Natural killer cell treated with Interleukin-12 subunit alpha and Interleukin-12 subunit beta and Interleukin-15 and Interleukin-18, amount 100 ng/mL, for 72 hours (primary cell): ENCODE measurements at regions not wholly inside any gene's neighbourhood (a gene's known extent, or its start where the extent isn't known, plus 50 kb on each side); places are given as distances from the start of the nearest gene placed in this dataset.

Experiments
- ATAC-seq, 2 donors: fragments of 150-1000 bp; cut with Tn5 transposase in 1 of 2; sonication (Bioruptor Pico), chemical (Tn5 transposase) in 1 of 2; 2 replicates each; pipeline ENCODE4 v1.10.0; 2021
- DNase-seq: peaks from one replicate; pipeline ENCODE4 v3.0.0; 2022; ENCODE audit warnings: low spot score
- H3K27ac Mint-ChIP-seq, 2 donors: 1 replicate in 1 of 2; 2 replicates in 1 of 2; pipeline ENCODE4 v1.8.0; 2022; ENCODE audit warnings: mixed read lengths in 2 of 2, mild to moderate bottlenecking in 1 of 2, moderate library complexity in 1 of 2
- H3K27me3 Mint-ChIP-seq, 2 donors: 1 replicate in 1 of 2; 2 replicates in 1 of 2; pipeline ENCODE4 v1.8.0; 2022; ENCODE audit warnings: mixed read lengths in 2 of 2
- H3K36me3 Mint-ChIP-seq: one replicate; pipeline ENCODE4 v1.8.0; 2022; ENCODE audit warnings: mixed read lengths
- H3K4me1 Mint-ChIP-seq, 2 donors: 1 replicate in 1 of 2; 2 replicates in 1 of 2; pipeline ENCODE4 v1.8.0; 2022; ENCODE audit warnings: low read depth in 2 of 2, mixed read lengths in 2 of 2, mild to moderate bottlenecking in 1 of 2
- H3K4me3 Mint-ChIP-seq: one replicate; pipeline ENCODE4 v1.8.0; 2022; ENCODE audit warnings: mixed read lengths
- H3K9me3 Mint-ChIP-seq: 2 replicates; pipeline ENCODE4 v1.8.0; 2022; ENCODE audit warnings: mixed read lengths

GRCh38 chr18:39863916-39864315 lies 2091.1 kb upstream of the PIK3C3 start:
- DNase-seq (no peak), ATAC-seq (no peak)
- H3K4me3 Mint-ChIP-seq, result no peak overlapping the region
- no peaks in the 10 kb centered on the region for H3K36me3 Mint-ChIP-seq
- no peaks in the 10 kb centered on the region for H3K27me3 Mint-ChIP-seq
- no peaks in the 10 kb centered on the region for H3K4me1 Mint-ChIP-seq
- peaks cover 10% of the 10 kb centered on the region for H3K9me3 Mint-ChIP-seq
- no peak overlapping the region for H3K27ac Mint-ChIP-seq

DNA sequence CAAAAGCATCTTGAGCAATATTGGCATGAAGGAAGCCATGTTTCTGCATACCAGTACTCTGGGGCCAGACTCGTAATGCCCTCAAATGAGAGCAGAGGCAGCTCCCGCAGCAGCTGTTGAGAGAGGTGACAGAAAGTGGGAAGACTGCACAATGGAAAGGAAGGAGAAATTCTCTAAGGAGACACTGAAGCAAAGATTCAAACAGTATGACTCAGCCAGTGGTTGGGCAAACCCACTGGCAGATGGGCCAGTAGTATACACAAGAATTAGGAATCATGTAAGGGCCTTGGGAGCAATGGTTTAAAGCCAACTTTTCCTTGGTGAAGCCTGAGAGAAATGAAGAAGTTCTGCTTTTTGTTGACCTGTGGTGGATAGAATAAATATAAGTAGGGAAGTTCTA lies 2092.7 kb upstream of the PIK3C3 start:
- Mint-ChIP-seq H3K36me3 (no peaks in the 10 kb centered on the region), H3K9me3 (peaks cover 15% of the 10 kb centered on the region), H3K4me1 (no peaks in the 10 kb centered on the region), H3K4me3 (no peak overlapping the region), H3K27ac (peak overlapping the region in 1 of 2 donors; percentile 12), H3K27me3 (no peaks in the 10 kb centered on the region)
- DNase-seq (no peak), ATAC-seq (no peak)

- Mint-ChIP-seq H3K36me3 (peaks cover 5% of the 10 kb centered on the region), H3K4me1 (no peaks in the 10 kb centered on the region), H3K9me3 (peaks cover 14% of the 10 kb centered on the region), H3K27ac (no peak overlapping the region), H3K4me3 (no peak overlapping the region), H3K27me3 (no peaks in the 10 kb centered on the region)
- ATAC-seq (no peak), DNase-seq (no peak)
These were observed 2100.7 kb upstream of the PIK3C3 start for GRCh38 chr18:39854291-39854690.

- no peak for ATAC-seq
- DNase-seq, result no peak
- peaks cover 3% of the 10 kb centered on the region for H3K9me3 Mint-ChIP-seq
- H3K27ac Mint-ChIP-seq, result no peak overlapping the region
- H3K4me3 Mint-ChIP-seq, result no peak overlapping the region
- peaks cover 3% of the 10 kb centered on the region for H3K36me3 Mint-ChIP-seq
- H3K4me1 Mint-ChIP-seq, result peaks cover 0 to 3% of the 10 kb centered on the region in 2 donors
- no peaks in the 10 kb centered on the region for H3K27me3 Mint-ChIP-seq
These were observed 2108.8 kb upstream of the PIK3C3 start for GRCh38 chr18:39846265-39846664.

DNA sequence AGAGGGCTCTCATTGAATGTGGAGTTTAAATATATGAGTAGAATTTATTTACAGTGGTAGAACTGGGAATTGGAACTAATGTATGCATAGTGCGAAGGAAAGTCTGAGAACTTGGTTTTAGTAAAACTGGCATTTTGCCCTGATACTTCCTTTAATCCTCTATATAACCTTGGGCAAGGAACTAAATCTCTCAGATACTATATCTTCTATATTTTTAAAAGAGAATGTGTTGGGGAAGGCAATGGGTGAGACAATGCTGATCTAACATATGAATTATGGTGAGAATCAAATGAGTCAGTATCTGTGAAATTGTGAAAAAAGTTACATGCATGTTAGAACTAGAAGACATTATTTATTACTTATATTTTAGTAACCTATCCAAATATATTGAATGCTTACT lies 2109.4 kb upstream of the PIK3C3 start:
- DNase-seq (no peak), ATAC-seq (no peak)
- Mint-ChIP-seq H3K9me3 (no peaks in the 10 kb centered on the region), H3K4me3 (no peak overlapping the region), H3K4me1 (peaks cover 0 to 3% of the 10 kb centered on the region in 2 donors), H3K27me3 (no peaks in the 10 kb centered on the region), H3K27ac (no peak overlapping the region), H3K36me3 (no peaks in the 10 kb centered on the region)

GRCh38 chr18:39845106-39845505 lies 2109.9 kb upstream of the PIK3C3 start:
- Mint-ChIP-seq H3K27ac (no peak overlapping the region), H3K4me3 (no peak overlapping the region), H3K27me3 (no peaks in the 10 kb centered on the region), H3K4me1 (peaks cover 0 to 3% of the 10 kb centered on the region in 2 donors), H3K36me3 (no peaks in the 10 kb centered on the region), H3K9me3 (no peaks in the 10 kb centered on the region)
- ATAC-seq, result no peak
- DNase-seq, result no peak

GRCh38 chr18:39843546-39843945 lies 2111.5 kb upstream of the PIK3C3 start:
- H3K27ac Mint-ChIP-seq, result no peak overlapping the region
- DNase-seq (no peak), ATAC-seq (no peak)
- H3K9me3 Mint-ChIP-seq, result peaks cover 4% of the 10 kb centered on the region
- H3K27me3 Mint-ChIP-seq, result peaks cover 0 to 3% of the 10 kb centered on the region in 2 donors
- H3K4me3 Mint-ChIP-seq, result no peak overlapping the region
- peaks cover 5% of the 10 kb centered on the region for H3K36me3 Mint-ChIP-seq
- H3K4me1 Mint-ChIP-seq, result peaks cover 0 to 3% of the 10 kb centered on the region in 2 donors

DNA sequence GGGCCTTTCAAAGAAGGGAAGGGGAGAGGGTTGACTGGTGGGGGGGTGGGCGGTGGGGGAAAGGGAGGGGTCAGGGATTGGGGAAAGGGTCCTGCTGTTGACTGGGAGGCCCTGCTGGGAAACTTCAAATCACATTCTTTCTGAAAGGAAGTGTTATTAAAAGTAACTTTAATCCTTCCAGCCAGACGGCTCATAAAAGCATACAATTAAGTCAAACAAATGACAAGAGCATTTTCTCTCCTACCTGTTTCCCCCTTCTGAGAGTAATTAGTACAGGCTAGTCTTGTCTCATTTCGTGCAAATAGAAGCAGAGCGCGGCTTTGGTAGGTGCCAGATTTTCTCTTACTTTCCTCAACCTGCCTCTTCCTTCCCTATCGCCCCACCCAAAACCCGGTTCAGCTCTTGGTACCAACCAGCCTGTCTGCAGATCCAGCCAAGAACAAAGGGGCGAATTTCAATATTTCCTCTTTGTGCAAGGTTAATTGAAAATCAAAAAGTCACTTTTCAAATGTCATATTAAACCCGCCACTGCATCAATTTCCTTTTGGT lies 2112.6 kb upstream of the PIK3C3 start:
- no peak for ATAC-seq
- no peak for DNase-seq
- Mint-ChIP-seq H3K36me3 (peaks cover 5% of the 10 kb centered on the region), H3K4me3 (no peak overlapping the region), H3K4me1 (peaks cover 0 to 3% of the 10 kb centered on the region in 2 donors), H3K27ac (no peak overlapping the region), H3K9me3 (peaks cover 7% of the 10 kb centered on the region), H3K27me3 (peaks cover 0 to 3% of the 10 kb centered on the region in 2 donors)

DNA sequence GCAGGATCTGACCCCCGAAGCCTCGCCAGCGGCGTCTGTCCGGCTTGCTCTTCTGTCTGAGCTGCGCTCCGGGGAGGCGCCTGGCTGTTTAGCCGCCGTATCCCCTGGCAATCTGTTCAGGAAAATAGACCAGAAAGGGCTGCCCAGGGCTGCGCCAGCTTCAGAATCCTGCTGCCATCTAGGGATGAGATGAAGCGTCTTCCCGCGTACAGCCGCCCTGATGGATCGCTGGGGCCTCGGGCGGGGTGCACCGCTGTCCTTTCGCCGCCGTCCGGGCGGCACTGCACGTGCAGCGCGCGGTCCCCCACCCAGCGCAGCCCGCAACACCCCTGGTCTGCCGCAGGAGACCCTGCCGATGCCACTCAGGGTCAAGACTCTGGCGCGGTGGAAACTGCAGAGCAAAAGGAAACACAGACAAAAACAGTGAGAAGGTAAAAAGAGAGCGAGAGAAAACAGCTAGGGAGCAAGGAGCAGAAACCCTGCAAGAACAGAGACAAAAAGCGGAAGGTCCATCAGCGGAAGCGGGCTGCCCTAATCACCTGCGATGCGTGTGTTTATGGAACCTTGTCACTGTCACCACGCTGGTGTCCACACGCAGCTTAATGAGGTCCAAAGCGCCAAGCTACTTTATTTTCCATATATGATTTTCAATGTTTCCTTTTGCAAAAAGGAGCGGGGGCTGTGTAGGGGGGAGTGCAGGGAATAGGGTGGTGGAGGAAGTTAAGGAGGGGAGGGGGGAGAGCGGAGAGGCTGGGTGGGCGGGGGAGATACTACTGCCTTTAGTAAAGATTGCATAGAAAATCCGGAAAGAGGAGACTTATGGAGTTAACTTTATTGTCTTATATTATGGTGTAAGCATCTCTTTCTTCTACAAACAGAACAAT lies 2113.3 kb upstream of the PIK3C3 start:
- H3K4me1 Mint-ChIP-seq, result peaks cover 0 to 3% of the 10 kb centered on the region in 2 donors
- DNase-seq (no peak), ATAC-seq (peak in 1 of 2 donors; percentile 20)
- peaks cover 7% of the 10 kb centered on the region for H3K9me3 Mint-ChIP-seq
- no peak overlapping the region for H3K27ac Mint-ChIP-seq
- peak overlapping the region; percentile 1 for H3K4me3 Mint-ChIP-seq
- H3K27me3 Mint-ChIP-seq, result peaks cover 0 to 3% of the 10 kb centered on the region in 2 donors
- H3K36me3 Mint-ChIP-seq, result peaks cover 5% of the 10 kb centered on the region

GRCh38 chr18:39840856-39841481 lies 2114.1 kb upstream of the PIK3C3 start:
- ATAC-seq (no peak), DNase-seq (no peak)
- Mint-ChIP-seq H3K36me3 (peaks cover 5% of the 10 kb centered on the region), H3K4me1 (peaks cover 0 to 3% of the 10 kb centered on the region in 2 donors), H3K27ac (no peak overlapping the region), H3K4me3 (peak overlapping the region; percentile 1), H3K9me3 (peaks cover 7% of the 10 kb centered on the region), H3K27me3 (peaks cover 0 to 3% of the 10 kb centered on the region in 2 donors)

DNA sequence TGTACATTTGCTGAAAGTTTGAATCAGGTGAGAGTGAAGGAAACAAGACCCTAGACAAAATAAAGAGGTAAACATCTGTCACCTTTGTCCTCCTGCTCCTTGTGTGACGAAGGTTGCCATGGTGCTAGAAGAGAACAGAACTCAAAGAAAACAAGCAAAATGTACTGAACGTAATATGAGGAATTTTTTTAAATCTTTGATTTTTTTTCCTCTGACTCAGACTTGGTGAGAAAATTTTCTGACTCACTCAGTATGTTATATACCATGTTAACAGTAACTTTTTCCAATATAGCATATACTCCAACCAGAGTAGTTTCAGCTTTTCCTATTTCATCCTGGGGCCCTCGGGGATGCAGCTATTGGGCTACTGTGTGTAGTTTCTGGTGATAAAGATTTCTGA lies 2114.6 kb upstream of the PIK3C3 start:
- DNase-seq (no peak), ATAC-seq (no peak)
- H3K27ac Mint-ChIP-seq, result no peak overlapping the region
- H3K4me3 Mint-ChIP-seq, result no peak overlapping the region
- peaks cover 0 to 3% of the 10 kb centered on the region in 2 donors for H3K4me1 Mint-ChIP-seq
- peaks cover 0 to 3% of the 10 kb centered on the region in 2 donors for H3K27me3 Mint-ChIP-seq
- H3K36me3 Mint-ChIP-seq, result peaks cover 5% of the 10 kb centered on the region
- H3K9me3 Mint-ChIP-seq, result peaks cover 7% of the 10 kb centered on the region

DNA sequence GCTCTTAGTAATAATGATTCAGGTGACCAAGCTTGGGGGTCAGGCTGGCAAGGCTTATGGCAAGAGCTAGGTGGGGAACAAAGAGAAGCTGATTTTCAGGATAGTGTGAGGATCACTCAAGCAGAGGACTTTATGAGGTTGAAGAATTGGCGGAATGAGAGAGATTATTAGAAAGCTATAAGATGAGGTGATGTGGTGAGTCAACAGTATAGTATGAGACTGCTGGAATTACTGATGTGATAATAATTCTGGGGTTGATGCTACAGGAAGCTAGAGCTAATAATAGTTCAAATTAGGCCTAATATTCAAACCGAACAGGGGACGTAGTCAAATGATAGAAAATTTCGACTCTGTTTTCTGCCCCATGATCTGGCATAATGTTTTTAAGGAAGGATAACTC lies 2115.3 kb upstream of the PIK3C3 start:
- Mint-ChIP-seq H3K36me3 (peaks cover 5% of the 10 kb centered on the region), H3K27me3 (peaks cover 0 to 3% of the 10 kb centered on the region in 2 donors), H3K9me3 (peaks cover 7% of the 10 kb centered on the region), H3K27ac (no peak overlapping the region), H3K4me1 (peaks cover 0 to 3% of the 10 kb centered on the region in 2 donors), H3K4me3 (no peak overlapping the region)
- ATAC-seq, result no peak
- no peak for DNase-seq

- peaks cover 0 to 3% of the 10 kb centered on the region in 2 donors for H3K27me3 Mint-ChIP-seq
- peaks cover 0 to 3% of the 10 kb centered on the region in 2 donors for H3K4me1 Mint-ChIP-seq
- H3K36me3 Mint-ChIP-seq, result peaks cover 5% of the 10 kb centered on the region
- peaks cover 7% of the 10 kb centered on the region for H3K9me3 Mint-ChIP-seq
- H3K4me3 Mint-ChIP-seq, result no peak overlapping the region
- H3K27ac Mint-ChIP-seq, result no peak overlapping the region
- ATAC-seq (no peak), DNase-seq (no peak)
These were observed 2116.2 kb upstream of the PIK3C3 start for GRCh38 chr18:39838831-39839230.
